ENCODE measurements at regions not wholly inside any gene's neighbourhood (a gene's known extent, or its start where the extent isn't known, plus 50 kb on each side); places are given as distances from the start of the nearest gene placed in this dataset.

DNA sequence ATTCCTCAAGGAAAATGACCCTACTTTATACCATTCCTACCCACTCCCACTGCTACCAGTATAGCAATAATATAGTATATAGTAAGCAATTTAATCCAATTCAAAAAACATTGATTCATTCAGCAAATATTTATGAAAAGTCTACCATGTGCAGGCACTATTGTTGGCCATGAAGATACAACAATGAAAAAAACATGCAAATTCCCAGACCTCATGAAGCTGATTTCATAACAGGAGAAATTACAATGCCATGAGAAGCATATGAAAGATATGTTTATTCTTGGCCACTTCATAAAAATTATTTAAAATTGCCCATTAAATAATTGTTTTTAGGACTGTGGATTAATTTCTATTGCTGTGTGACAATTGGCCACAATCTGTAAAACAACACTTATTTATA is 315.8 kb upstream of the COL8A1 start:
- no peak overlapping the region for H3K4me3 ChIP-seq (ENCODE audit: low read depth, low read length)
- TF ChIP-seq, protein P1, sequence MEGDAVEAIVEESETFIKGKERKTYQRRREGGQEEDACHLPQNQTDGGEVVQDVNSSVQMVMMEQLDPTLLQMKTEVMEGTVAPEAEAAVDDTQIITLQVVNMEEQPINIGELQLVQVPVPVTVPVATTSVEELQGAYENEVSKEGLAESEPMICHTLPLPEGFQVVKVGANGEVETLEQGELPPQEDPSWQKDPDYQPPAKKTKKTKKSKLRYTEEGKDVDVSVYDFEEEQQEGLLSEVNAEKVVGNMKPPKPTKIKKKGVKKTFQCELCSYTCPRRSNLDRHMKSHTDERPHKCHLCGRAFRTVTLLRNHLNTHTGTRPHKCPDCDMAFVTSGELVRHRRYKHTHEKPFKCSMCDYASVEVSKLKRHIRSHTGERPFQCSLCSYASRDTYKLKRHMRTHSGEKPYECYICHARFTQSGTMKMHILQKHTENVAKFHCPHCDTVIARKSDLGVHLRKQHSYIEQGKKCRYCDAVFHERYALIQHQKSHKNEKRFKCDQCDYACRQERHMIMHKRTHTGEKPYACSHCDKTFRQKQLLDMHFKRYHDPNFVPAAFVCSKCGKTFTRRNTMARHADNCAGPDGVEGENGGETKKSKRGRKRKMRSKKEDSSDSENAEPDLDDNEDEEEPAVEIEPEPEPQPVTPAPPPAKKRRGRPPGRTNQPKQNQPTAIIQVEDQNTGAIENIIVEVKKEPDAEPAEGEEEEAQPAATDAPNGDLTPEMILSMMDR (IDR thresholded peaks at IDR 0.05; ENCODE audit: insufficient read depth, low read depth, low read length, missing control alignments), result no peak
- no peak for DNase-seq (ENCODE audit: low read depth)

DNA sequence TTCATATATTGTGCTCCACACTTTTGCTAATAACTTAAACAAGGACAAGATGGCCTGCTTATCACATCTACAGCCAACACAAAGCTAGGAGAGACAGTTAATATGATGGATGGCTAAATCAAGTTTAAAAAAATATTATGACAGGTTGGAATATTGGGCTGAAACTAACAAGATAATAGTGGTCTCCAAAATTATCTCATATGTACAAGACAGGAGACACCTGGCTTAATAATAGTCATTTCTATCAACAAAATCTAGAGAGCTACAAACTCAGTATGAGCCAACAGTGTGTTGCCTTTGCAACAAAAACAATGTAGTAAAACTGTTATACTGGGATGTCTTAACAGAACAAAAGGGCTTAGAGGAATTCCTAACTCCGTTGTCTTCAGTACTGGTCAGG is 317.1 kb upstream of the COL8A1 start:
- TF ChIP-seq, protein P1 (IDR thresholded peaks at IDR 0.05; ENCODE audit: insufficient read depth, low read depth, low read length, missing control alignments), result no peak
- H3K4me3 ChIP-seq (ENCODE audit: low read depth, low read length), result no peak overlapping the region
- no peak for DNase-seq (ENCODE audit: low read depth)

DNA sequence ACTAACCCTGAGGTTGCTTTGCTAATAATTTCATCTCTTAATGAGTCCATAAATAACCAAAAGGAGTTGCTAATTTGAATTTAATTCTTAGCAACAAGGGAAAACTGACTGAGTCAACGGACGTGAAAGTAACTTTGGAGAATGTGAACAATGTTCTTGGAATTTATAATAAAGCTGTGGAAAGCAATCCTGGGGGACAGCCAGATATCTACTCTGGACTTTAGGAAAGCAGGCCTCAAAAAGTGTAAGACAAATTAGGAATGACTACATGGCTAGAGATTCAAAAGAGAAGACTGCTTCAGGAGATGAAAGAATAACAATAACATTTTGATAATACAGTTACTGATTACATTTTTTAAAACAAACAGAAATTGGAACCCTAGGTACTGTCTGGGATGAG is 318.4 kb upstream of the COL8A1 start:
- H3K4me3 ChIP-seq (ENCODE audit: low read depth, low read length), result no peak overlapping the region
- no peak for DNase-seq (ENCODE audit: low read depth)
- TF ChIP-seq, protein P1 (IDR thresholded peaks at IDR 0.05; ENCODE audit: insufficient read depth, low read depth, low read length, missing control alignments), result no peak

DNA sequence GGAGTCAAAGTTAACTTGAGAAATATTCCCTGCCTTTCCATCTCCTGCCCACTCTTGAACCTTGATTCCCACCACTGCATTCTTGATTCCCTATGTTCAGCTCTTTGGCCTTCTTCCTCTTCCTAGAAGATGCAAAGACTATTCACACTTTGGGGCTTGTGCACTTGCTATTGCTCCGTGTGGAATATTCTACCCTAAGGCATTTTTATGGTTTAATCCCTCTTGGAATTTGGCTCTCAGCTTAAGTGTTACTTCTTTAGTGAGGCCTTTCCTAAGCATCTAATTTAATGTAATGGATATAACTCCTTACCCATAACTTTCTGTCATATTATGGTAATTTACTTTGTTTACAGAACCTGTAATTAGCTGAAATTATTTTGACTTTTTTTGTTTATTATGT is 318.9 kb upstream of the COL8A1 start:
- DNase-seq (ENCODE audit: low read depth), result no peak

DNA sequence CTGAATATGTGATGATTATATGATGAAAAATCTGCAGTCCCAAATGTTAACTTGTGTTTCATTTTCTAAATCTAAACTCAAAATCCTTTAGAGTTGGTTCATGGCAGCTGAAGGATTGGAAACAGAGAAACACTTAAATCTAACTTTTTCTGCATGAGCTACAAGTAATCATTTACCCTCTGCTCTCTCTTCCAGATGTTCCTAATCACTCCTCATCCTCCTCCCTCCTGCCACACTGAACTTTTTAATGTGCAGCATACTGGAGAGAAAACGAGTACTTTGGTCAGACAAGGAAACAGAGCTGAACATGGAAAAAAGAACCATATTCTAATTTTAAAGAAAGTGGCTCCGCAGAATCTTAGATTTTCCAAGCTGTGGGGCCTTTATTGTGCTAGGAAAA is 321.2 kb upstream of the COL8A1 start:
- no peak overlapping the region for H3K4me3 ChIP-seq (ENCODE audit: low read depth, low read length)
- no peak for DNase-seq (ENCODE audit: low read depth)
- TF ChIP-seq, protein P1 (IDR thresholded peaks at IDR 0.05; ENCODE audit: insufficient read depth, low read depth, low read length, missing control alignments), result no peak

More for the DNA sequence above, 318.9 kb upstream of the COL8A1 start:
- no peak overlapping the region for H3K4me3 ChIP-seq (ENCODE audit: low read depth, low read length)
- TF ChIP-seq, protein P1 (IDR thresholded peaks at IDR 0.05; ENCODE audit: insufficient read depth, low read depth, low read length, missing control alignments), result no peak

DNA sequence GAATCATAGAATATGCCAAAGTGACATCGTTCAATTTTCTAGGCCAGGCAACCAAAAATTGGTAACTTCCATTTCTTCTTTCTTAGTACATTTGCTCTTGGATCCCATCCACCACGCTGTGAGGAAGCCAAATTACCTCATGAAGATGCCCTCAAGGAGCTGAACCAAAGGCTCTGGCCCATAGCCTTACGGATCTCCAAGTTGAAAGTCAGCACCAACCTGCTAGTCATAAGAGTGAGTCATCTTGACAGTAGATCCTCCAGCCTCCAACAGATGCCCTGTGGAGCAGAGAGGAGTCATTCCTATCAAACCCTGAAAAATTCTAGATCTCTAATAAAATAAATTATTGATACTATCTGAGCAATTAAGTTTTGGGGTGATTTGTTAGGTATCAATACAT is 322.5 kb upstream of the COL8A1 start:
- TF ChIP-seq, protein P1 (IDR thresholded peaks at IDR 0.05; ENCODE audit: insufficient read depth, low read depth, low read length, missing control alignments), result no peak
- DNase-seq (ENCODE audit: low read depth), result no peak
- no peak overlapping the region for H3K4me3 ChIP-seq (ENCODE audit: low read depth, low read length)

DNA sequence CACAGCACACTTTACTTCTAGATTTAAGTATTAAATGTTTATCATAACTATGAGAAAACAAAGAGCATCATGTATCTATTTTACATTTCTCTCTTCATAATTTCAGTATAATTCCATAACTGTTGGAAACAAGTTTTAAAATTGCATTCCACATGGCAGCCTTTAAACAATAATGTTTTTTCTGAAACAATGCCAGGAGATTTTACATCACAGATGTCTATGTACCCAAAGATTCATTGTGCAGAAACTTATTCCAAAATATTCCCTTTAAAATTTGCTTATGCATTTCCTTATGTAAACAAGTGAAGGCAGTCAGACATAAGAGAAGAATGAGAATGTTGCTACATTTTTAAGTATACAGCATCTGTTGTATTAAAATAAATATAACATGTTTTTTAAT is 324.9 kb upstream of the COL8A1 start:
- no peak for DNase-seq (ENCODE audit: low read depth)
- TF ChIP-seq, protein P1 (IDR thresholded peaks at IDR 0.05; ENCODE audit: insufficient read depth, low read depth, low read length, missing control alignments), result no peak
- H3K4me3 ChIP-seq (ENCODE audit: low read depth, low read length), result no peak overlapping the region

Measured in GM12865 (cell line).